ENCODE measurements at regions not wholly inside any gene's neighbourhood (a gene's known extent, or its start where the extent isn't known, plus 50 kb on each side); places are given as distances from the start of the nearest gene placed in this dataset.

GRCh38 chr13:33996636-33997035 is 178.7 kb downstream of the RFC3 start:
- TF ChIP-seq, protein P1, sequence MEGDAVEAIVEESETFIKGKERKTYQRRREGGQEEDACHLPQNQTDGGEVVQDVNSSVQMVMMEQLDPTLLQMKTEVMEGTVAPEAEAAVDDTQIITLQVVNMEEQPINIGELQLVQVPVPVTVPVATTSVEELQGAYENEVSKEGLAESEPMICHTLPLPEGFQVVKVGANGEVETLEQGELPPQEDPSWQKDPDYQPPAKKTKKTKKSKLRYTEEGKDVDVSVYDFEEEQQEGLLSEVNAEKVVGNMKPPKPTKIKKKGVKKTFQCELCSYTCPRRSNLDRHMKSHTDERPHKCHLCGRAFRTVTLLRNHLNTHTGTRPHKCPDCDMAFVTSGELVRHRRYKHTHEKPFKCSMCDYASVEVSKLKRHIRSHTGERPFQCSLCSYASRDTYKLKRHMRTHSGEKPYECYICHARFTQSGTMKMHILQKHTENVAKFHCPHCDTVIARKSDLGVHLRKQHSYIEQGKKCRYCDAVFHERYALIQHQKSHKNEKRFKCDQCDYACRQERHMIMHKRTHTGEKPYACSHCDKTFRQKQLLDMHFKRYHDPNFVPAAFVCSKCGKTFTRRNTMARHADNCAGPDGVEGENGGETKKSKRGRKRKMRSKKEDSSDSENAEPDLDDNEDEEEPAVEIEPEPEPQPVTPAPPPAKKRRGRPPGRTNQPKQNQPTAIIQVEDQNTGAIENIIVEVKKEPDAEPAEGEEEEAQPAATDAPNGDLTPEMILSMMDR (IDR thresholded peaks at IDR 0.05 in 8 of 11, conservative IDR thresholded peaks at IDR 0.05 in 3 of 11), result no peak
- TF ChIP-seq POLR2A (IDR thresholded peaks at IDR 0.05), result no peak

Data from spleen (tissue), 7 donors.